Tibial nerve (tissue), 4 donors: ENCODE measurements at regions not wholly inside any gene's neighbourhood (a gene's known extent, or its start where the extent isn't known, plus 50 kb on each side); places are given as distances from the start of the nearest gene placed in this dataset.

Experiments
- DNase-seq, 2 donors: peaks; one replicate each; pipeline ENCODE4 v3.0.0-alpha.2; 2019; ENCODE audit warnings: low spot score in 2 of 2
- H3K27ac ChIP-seq, 4 donors: fragments of 200-600 bp; sonication (generic) in 3 of 4; one replicate each; pipeline ENCODE4 v1.5.1; 2017 to 2019; ENCODE audit warnings: mild to moderate bottlenecking in 1 of 4
- H3K27me3 ChIP-seq, 2 donors: fragments of 200-600 bp; sonication (generic) in 1 of 2; one replicate each; pipeline versions ENCODE4 v1.5.1 to v1.6.0; 2017 to 2019
- H3K36me3 ChIP-seq, 3 donors: fragments of 200-600 bp; sonication (generic); one replicate each; pipeline ENCODE4 v1.5.1; 2018 to 2019
- H3K4me1 ChIP-seq, 4 donors: fragments of 200-600 bp; sonication (generic) in 3 of 4; one replicate each; pipeline ENCODE4 v1.5.1; 2017 to 2019
- H3K4me3 ChIP-seq, 4 donors: fragments of 200-600 bp; sonication (generic) in 3 of 4; one replicate each; pipeline ENCODE4 v1.5.1; 2017 to 2019; ENCODE audit warnings: mild to moderate bottlenecking in 1 of 4, moderate library complexity in 1 of 4
- H3K9me3 ChIP-seq, 4 donors: fragments of 200-600 bp; sonication (generic) in 3 of 4; one replicate each; pipeline ENCODE4 v1.5.1; 2017 to 2019
- CTCF ChIP-seq, 5 experiments: fragments of 200-600 bp in 3 of 5; fragments of 450-650 bp in 2 of 5; sonication (generic) in 3 of 5; IDR thresholded peaks; one replicate each; pipeline ENCODE4 v1.5.1; 2016 to 2019; ENCODE audit warnings: antibody characterized with exemption in 5 of 5, mild to moderate bottlenecking in 3 of 5, moderate library complexity in 2 of 5
- EP300 ChIP-seq, 2 donors: sonication (generic); formaldehyde crosslinking; IDR thresholded peaks; one replicate each; pipeline ENCODE4 v1.6.1; 2017; ENCODE audit warnings: antibody characterized with exemption in 2 of 2, mild to moderate bottlenecking in 1 of 2
- POLR2A ChIP-seq, 2 donors: fragments of 450-650 bp; IDR thresholded peaks; one replicate each; pipeline ENCODE4 v1.6.1; 2017; ENCODE audit warnings: antibody characterized with exemption in 2 of 2, mild to moderate bottlenecking in 2 of 2, moderate library complexity in 2 of 2
- WGBS, 2 donors: methylation state at CpG; one replicate each; pipeline ENCODE4 v1.1.5; 2018; 5-methylcytosine and 5-hydroxymethylcytosine counted together

GRCh38 chr2:235127931-235128330 is 176.1 kb downstream of the SH3BP4 start:
- WGBS, 2 donors: 74 to 82% methylated on average over 3 of the region's 3 CpGs
- Histone ChIP-seq H3K4me1 (peaks cover 0 to 4% (median 0%) of the 10 kb centered on the region in 4 donors), H3K27ac (no peak overlapping the region), H3K36me3 (no peaks in the 10 kb centered on the region), H3K27me3 (no peaks in the 10 kb centered on the region), H3K4me3 (no peak overlapping the region), H3K9me3 (no peaks in the 10 kb centered on the region)
- DNase-seq: no peak
- no peak for TF ChIP-seq EP300 (IDR thresholded peaks at IDR 0.05)
- no peak for TF ChIP-seq CTCF (IDR thresholded peaks at IDR 0.05)
- TF ChIP-seq POLR2A (IDR thresholded peaks at IDR 0.05): no peak

DNA sequence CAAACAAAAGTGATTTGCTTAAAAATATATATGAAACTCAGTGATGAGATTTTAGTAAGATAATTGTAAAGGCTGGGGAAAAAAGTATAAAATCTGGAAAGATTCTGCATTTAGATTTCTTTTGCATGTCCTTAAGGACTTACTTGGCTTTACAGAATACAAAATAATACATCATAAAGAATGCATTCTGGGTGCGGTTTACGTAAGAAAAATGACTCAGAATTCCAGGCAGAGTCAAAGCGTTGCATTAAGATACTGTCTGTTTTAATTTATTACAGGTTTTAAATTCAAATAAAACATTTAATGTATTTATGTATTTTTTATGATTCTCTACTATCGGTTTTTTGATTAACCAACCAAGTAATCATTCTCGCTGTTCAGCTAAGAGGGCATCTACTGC is 178.0 kb downstream of the SH3BP4 start:
- TF ChIP-seq CTCF (IDR thresholded peaks at IDR 0.05): no peak
- no peak for TF ChIP-seq POLR2A (IDR thresholded peaks at IDR 0.05)
- TF ChIP-seq EP300 (IDR thresholded peaks at IDR 0.05): no peak
- H3K36me3 ChIP-seq: no peaks in the 10 kb centered on the region
- H3K27ac ChIP-seq: no peak overlapping the region
- H3K27me3 ChIP-seq: no peaks in the 10 kb centered on the region
- H3K4me1 ChIP-seq: peaks cover 0 to 4% (median 0%) of the 10 kb centered on the region in 4 donors
- H3K9me3 ChIP-seq: no peaks in the 10 kb centered on the region
- no peak overlapping the region for H3K4me3 ChIP-seq
- WGBS, 2 donors: 70 to 90% methylated on average over 5 of the region's 5 CpGs
- no peak for DNase-seq

GRCh38 chr2:235131334-235132305 is 179.8 kb downstream of the SH3BP4 start:
- no peak for DNase-seq
- Histone ChIP-seq H3K4me1 (peaks cover 0 to 7% (median 0%) of the 10 kb centered on the region in 4 donors), H3K27ac (no peak overlapping the region), H3K36me3 (no peaks in the 10 kb centered on the region), H3K27me3 (no peaks in the 10 kb centered on the region), H3K9me3 (no peaks in the 10 kb centered on the region), H3K4me3 (no peak overlapping the region)
- no peak for TF ChIP-seq POLR2A (IDR thresholded peaks at IDR 0.05)
- no peak for TF ChIP-seq EP300 (IDR thresholded peaks at IDR 0.05)
- TF ChIP-seq CTCF (IDR thresholded peaks at IDR 0.05): no peak
- WGBS, 2 donors: 93 to 95% methylated on average over 21 of the region's 21 CpGs

- Histone ChIP-seq H3K27me3 (no peaks in the 10 kb centered on the region), H3K9me3 (no peaks in the 10 kb centered on the region), H3K4me1 (peaks cover 0 to 6% (median 0%) of the 10 kb centered on the region in 4 donors), H3K4me3 (no peak overlapping the region), H3K36me3 (no peaks in the 10 kb centered on the region), H3K27ac (no peak overlapping the region)
- TF ChIP-seq CTCF (IDR thresholded peaks at IDR 0.05): no peak
- no peak for TF ChIP-seq EP300 (IDR thresholded peaks at IDR 0.05)
- TF ChIP-seq POLR2A (IDR thresholded peaks at IDR 0.05): no peak
- 77 to 86% methylated on average over 2 of the region's 2 CpGs for WGBS, 2 donors
- DNase-seq: no peak
Measured at GRCh38 chr2:235132651-235133050, 180.8 kb downstream of the SH3BP4 start.

GRCh38 chr2:235133837-235134236 is 182.0 kb downstream of the SH3BP4 start:
- peaks cover 0 to 6% (median 0%) of the 10 kb centered on the region in 4 donors for H3K4me1 ChIP-seq
- H3K4me3 ChIP-seq: no peak overlapping the region
- TF ChIP-seq POLR2A (IDR thresholded peaks at IDR 0.05) (no peak), EP300 (IDR thresholded peaks at IDR 0.05) (no peak), CTCF (IDR thresholded peaks at IDR 0.05) (no peak)
- no peak for DNase-seq
- H3K27me3 ChIP-seq: no peaks in the 10 kb centered on the region
- H3K36me3 ChIP-seq: no peaks in the 10 kb centered on the region
- H3K9me3 ChIP-seq: no peaks in the 10 kb centered on the region
- WGBS, 2 donors: 75 to 78% methylated on average over 2 of the region's 2 CpGs
- H3K27ac ChIP-seq: no peak overlapping the region
